ENCODE measurements at regions not wholly inside any gene's neighbourhood (a gene's known extent, or its start where the extent isn't known, plus 50 kb on each side); places are given as distances from the start of the nearest gene placed in this dataset.

DNA sequence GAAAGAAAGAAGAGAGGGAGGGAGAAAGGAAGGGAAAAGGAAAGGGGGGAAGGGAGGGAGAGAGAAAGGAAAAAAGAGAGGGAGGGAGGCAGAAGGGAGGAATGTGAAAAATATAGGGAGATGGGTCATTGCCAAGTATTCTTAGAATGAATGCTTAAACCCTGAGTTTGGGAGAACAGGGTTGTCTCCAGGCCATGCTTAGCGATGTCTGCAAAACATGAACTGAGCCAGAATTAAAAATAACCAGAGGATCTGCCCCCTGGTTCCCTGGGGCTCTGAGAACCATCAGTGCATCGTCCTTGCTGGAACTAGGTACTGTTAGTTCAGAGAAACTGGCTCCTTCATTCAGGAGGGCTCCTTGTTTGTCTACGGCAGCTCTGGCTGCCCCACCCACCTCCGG, 170.4 kb downstream of the IRX5 start:
- no peak overlapping the region for H2AFZ ChIP-seq (ENCODE audit: low read length)
- no peaks in the 10 kb centered on the region for H3K9me2 ChIP-seq (replicated peaks; ENCODE audit: low read length)
- no peak for DNase-seq
- no peak for TF ChIP-seq EZH2phosphoT487 (IDR thresholded peaks at IDR 0.05; ENCODE audit: borderline replicate concordance, low read length)
- no peak for TF ChIP-seq EZH2 (IDR thresholded peaks at IDR 0.05; ENCODE audit: low read length, unreplicated experiment)
- TF ChIP-seq CTCF (conservative IDR thresholded peaks at IDR 0.05; ENCODE audit: low read depth, low read length), result no peak
- no TSS peak for BruUV-seq (replicated peaks)
- H3K36me3 ChIP-seq (ENCODE audit: low read depth, low read length), result no peaks in the 10 kb centered on the region
- intact Hi-C loops (cut with micrococcal nuclease), result no loop called here
- no peak for ATAC-seq
- H3K9ac ChIP-seq (ENCODE audit: low read length), result no peak overlapping the region
- no peaks in the 10 kb centered on the region for H3K4me1 ChIP-seq (ENCODE audit: insufficient read depth, low read length)
- H3K9me3 ChIP-seq (ENCODE audit: low read length), result no peaks in the 10 kb centered on the region
- no peaks in the 10 kb centered on the region for H3K27me3 ChIP-seq (ENCODE audit: low read length)
- no peaks in the 10 kb centered on the region for H3K79me2 ChIP-seq (ENCODE audit: low read length)
- H3F3A ChIP-seq (ENCODE audit: low read length, unreplicated experiment), result no peaks in the 10 kb centered on the region
- H3K27ac ChIP-seq (ENCODE audit: low read length), result no peak overlapping the region
- ChIA-PET POLR2A (ENCODE audit: unreplicated experiment) (no interaction called here), CTCF (no interaction called here)
- H3K4me3 ChIP-seq (ENCODE audit: low read length), result no peak overlapping the region
- no peaks in the 10 kb centered on the region for H4K20me1 ChIP-seq (ENCODE audit: low read length)
- no peak overlapping the region for H3K4me2 ChIP-seq (ENCODE audit: low read length)

DNA sequence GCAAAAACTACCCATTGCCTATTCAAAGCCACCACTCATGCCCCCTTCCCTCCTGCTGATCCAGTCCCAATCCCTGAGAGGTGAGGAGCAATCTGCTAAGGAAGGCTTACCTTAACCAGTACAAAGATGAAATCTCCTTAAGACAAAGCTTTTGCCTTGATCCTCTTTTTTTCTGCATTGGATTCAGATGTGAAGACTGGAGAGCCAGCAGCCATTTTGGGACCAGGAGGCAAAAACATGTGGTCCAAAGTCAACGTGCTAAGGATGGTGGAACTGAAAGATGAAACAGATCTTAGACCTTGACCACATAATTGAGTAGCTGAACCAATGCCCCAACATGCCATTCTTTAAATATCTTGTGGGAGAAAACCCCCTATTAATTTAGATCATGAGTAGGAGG, 171.4 kb downstream of the IRX5 start:
- H3K4me2 ChIP-seq (ENCODE audit: low read length), result no peak overlapping the region
- no peak overlapping the region for H3K9ac ChIP-seq (ENCODE audit: low read length)
- H3K9me3 ChIP-seq (ENCODE audit: low read length), result no peaks in the 10 kb centered on the region
- H3K36me3 ChIP-seq (ENCODE audit: low read depth, low read length), result no peaks in the 10 kb centered on the region
- intact Hi-C loops (cut with micrococcal nuclease), result no loop called here
- no peaks in the 10 kb centered on the region for H3K27me3 ChIP-seq (ENCODE audit: low read length)
- ChIA-PET POLR2A (ENCODE audit: unreplicated experiment) (no interaction called here), CTCF (no interaction called here)
- no peak overlapping the region for H3K27ac ChIP-seq (ENCODE audit: low read length)
- TF ChIP-seq CTCF (conservative IDR thresholded peaks at IDR 0.05; ENCODE audit: low read depth, low read length) (no peak), EZH2 (IDR thresholded peaks at IDR 0.05; ENCODE audit: low read length, unreplicated experiment) (no peak), EZH2phosphoT487 (IDR thresholded peaks at IDR 0.05; ENCODE audit: borderline replicate concordance, low read length) (no peak)
- no peak overlapping the region for H2AFZ ChIP-seq (ENCODE audit: low read length)
- no peak overlapping the region for H3K4me3 ChIP-seq (ENCODE audit: low read length)
- no peak for DNase-seq
- H3K79me2 ChIP-seq (ENCODE audit: low read length), result no peaks in the 10 kb centered on the region
- no TSS peak for BruUV-seq (replicated peaks)
- ATAC-seq, result no peak
- no peaks in the 10 kb centered on the region for H3K9me2 ChIP-seq (replicated peaks; ENCODE audit: low read length)
- no peaks in the 10 kb centered on the region for H3F3A ChIP-seq (ENCODE audit: low read length, unreplicated experiment)
- H3K4me1 ChIP-seq (ENCODE audit: insufficient read depth, low read length), result no peaks in the 10 kb centered on the region
- no peaks in the 10 kb centered on the region for H4K20me1 ChIP-seq (ENCODE audit: low read length)

DNA sequence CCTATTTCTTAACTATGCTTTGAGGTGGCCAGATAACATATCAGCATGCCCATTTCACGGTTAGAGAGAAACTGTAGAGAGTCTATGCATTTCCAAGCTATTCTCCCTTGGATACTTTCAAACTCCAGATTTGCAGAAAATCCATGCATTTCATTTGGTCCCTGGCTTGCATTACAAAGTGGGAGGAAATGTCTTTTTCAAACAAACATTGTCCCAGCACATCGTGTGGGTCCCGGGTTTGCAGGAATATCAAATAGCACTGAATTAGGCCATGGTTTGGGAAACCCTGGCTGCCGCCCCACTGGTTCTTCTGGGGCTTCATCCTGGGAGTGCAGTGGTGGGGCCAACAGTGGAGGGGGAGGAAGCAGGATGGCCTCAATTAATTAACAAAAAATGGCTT, 171.9 kb downstream of the IRX5 start:
- ATAC-seq (no peak), DNase-seq (no peak)
- no peaks in the 10 kb centered on the region for H3K79me2 ChIP-seq (ENCODE audit: low read length)
- BruUV-seq (replicated peaks), result no TSS peak
- ChIA-PET CTCF (no interaction called here), POLR2A (ENCODE audit: unreplicated experiment) (no interaction called here)
- H3K36me3 ChIP-seq (ENCODE audit: low read depth, low read length), result no peaks in the 10 kb centered on the region
- H3F3A ChIP-seq (ENCODE audit: low read length, unreplicated experiment), result no peaks in the 10 kb centered on the region
- H3K4me3 ChIP-seq (ENCODE audit: low read length), result no peak overlapping the region
- TF ChIP-seq EZH2 (IDR thresholded peaks at IDR 0.05; ENCODE audit: low read length, unreplicated experiment) (no peak), EZH2phosphoT487 (IDR thresholded peaks at IDR 0.05; ENCODE audit: borderline replicate concordance, low read length) (no peak), CTCF (conservative IDR thresholded peaks at IDR 0.05; ENCODE audit: low read depth, low read length) (no peak)
- no peak overlapping the region for H3K27ac ChIP-seq (ENCODE audit: low read length)
- no peaks in the 10 kb centered on the region for H3K9me2 ChIP-seq (replicated peaks; ENCODE audit: low read length)
- H3K9ac ChIP-seq (ENCODE audit: low read length), result no peak overlapping the region
- no peaks in the 10 kb centered on the region for H4K20me1 ChIP-seq (ENCODE audit: low read length)
- no peaks in the 10 kb centered on the region for H3K27me3 ChIP-seq (ENCODE audit: low read length)
- H2AFZ ChIP-seq (ENCODE audit: low read length), result no peak overlapping the region
- no peaks in the 10 kb centered on the region for H3K4me1 ChIP-seq (ENCODE audit: insufficient read depth, low read length)
- intact Hi-C loops (cut with micrococcal nuclease), result no loop called here
- no peaks in the 10 kb centered on the region for H3K9me3 ChIP-seq (ENCODE audit: low read length)
- no peak overlapping the region for H3K4me2 ChIP-seq (ENCODE audit: low read length)
